ENCODE measurements at regions not wholly inside any gene's neighbourhood (a gene's known extent, or its start where the extent isn't known, plus 50 kb on each side); places are given as distances from the start of the nearest gene placed in this dataset.

GRCh38 chr18:78293940-78294541, 685.6 kb upstream of the SALL3 start:
- peak overlapping the region in 1 of 2 donors; percentile 17 for H3K4me3 ChIP-seq
- TF ChIP-seq POLR2AphosphoS5 (IDR thresholded peaks at IDR 0.05; ENCODE audit: insufficient read depth in 1 of 2, low read depth in 1 of 2) (no peak), POLR2A (IDR thresholded peaks at IDR 0.05) (no peak), CTCF (IDR thresholded peaks at IDR 0.05) (no peak)
- H3K9me3 ChIP-seq, result no peaks in the 10 kb centered on the region
- H3K27me3 ChIP-seq, result no peaks in the 10 kb centered on the region
- DNase-seq (ENCODE audit: extremely low spot score in 2 of 2), result no peak
- no peak overlapping the region for H3K27ac ChIP-seq
- intact Hi-C loops (cut with DNase I), result no loop called here
- peaks cover 9% of the 10 kb centered on the region for H3K4me1 ChIP-seq
- H3K36me3 ChIP-seq, result no peaks in the 10 kb centered on the region

- H3K27me3 ChIP-seq, result no peaks in the 10 kb centered on the region
- no peak overlapping the region for H3K27ac ChIP-seq
- no peak for TF ChIP-seq POLR2AphosphoS5 (IDR thresholded peaks at IDR 0.05; ENCODE audit: insufficient read depth in 1 of 2, low read depth in 1 of 2)
- no peak for TF ChIP-seq POLR2A (IDR thresholded peaks at IDR 0.05)
- TF ChIP-seq CTCF (IDR thresholded peaks at IDR 0.05), result no peak
- DNase-seq (ENCODE audit: extremely low spot score in 2 of 2), result no peak
- no peaks in the 10 kb centered on the region for H3K36me3 ChIP-seq
- peaks cover 9% of the 10 kb centered on the region for H3K4me1 ChIP-seq
- H3K9me3 ChIP-seq, result no peaks in the 10 kb centered on the region
- intact Hi-C loops (cut with DNase I), result no loop called here
- H3K4me3 ChIP-seq, result no peak overlapping the region
Measured at GRCh38 chr18:78295262-78295661, 684.4 kb upstream of the SALL3 start.

- Histone ChIP-seq H3K4me3 (no peak overlapping the region), H3K4me1 (peaks cover 9% of the 10 kb centered on the region), H3K9me3 (no peaks in the 10 kb centered on the region), H3K36me3 (no peaks in the 10 kb centered on the region), H3K27me3 (no peaks in the 10 kb centered on the region), H3K27ac (no peak overlapping the region)
- DNase-seq (ENCODE audit: extremely low spot score in 2 of 2), result no peak
- TF ChIP-seq CTCF (IDR thresholded peaks at IDR 0.05), result no peak
- TF ChIP-seq POLR2A (IDR thresholded peaks at IDR 0.05), result no peak
- TF ChIP-seq POLR2AphosphoS5 (IDR thresholded peaks at IDR 0.05; ENCODE audit: insufficient read depth in 1 of 2, low read depth in 1 of 2), result no peak
- intact Hi-C loops (cut with DNase I), result no loop called here
Measured at GRCh38 chr18:78296166-78296565, 683.5 kb upstream of the SALL3 start.

GRCh38 chr18:78297048-78297447, 682.6 kb upstream of the SALL3 start:
- Histone ChIP-seq H3K4me3 (no peak overlapping the region), H3K9me3 (no peaks in the 10 kb centered on the region), H3K27me3 (no peaks in the 10 kb centered on the region), H3K4me1 (peaks cover 9% of the 10 kb centered on the region), H3K36me3 (no peaks in the 10 kb centered on the region), H3K27ac (no peak overlapping the region)
- TF ChIP-seq POLR2A (IDR thresholded peaks at IDR 0.05) (no peak), POLR2AphosphoS5 (IDR thresholded peaks at IDR 0.05; ENCODE audit: insufficient read depth in 1 of 2, low read depth in 1 of 2) (no peak), CTCF (IDR thresholded peaks at IDR 0.05) (no peak)
- no peak for DNase-seq (ENCODE audit: extremely low spot score in 2 of 2)
- intact Hi-C loops (cut with DNase I), result no loop called here

GRCh38 chr18:78303519-78304191, 676.0 kb upstream of the SALL3 start:
- no peak overlapping the region for H3K27ac ChIP-seq
- no peak overlapping the region for H3K4me3 ChIP-seq
- DNase-seq (ENCODE audit: extremely low spot score in 2 of 2), result no peak
- no peaks in the 10 kb centered on the region for H3K4me1 ChIP-seq
- intact Hi-C loops (cut with DNase I), result no loop called here
- H3K9me3 ChIP-seq, result no peaks in the 10 kb centered on the region
- H3K36me3 ChIP-seq, result no peaks in the 10 kb centered on the region
- TF ChIP-seq CTCF (IDR thresholded peaks at IDR 0.05), result no peak
- no peak for TF ChIP-seq POLR2AphosphoS5 (IDR thresholded peaks at IDR 0.05; ENCODE audit: insufficient read depth in 1 of 2, low read depth in 1 of 2)
- no peak for TF ChIP-seq POLR2A (IDR thresholded peaks at IDR 0.05)
- no peaks in the 10 kb centered on the region for H3K27me3 ChIP-seq

Measured in vagina (tissue), 2 donors.